ENCODE measurements at regions not wholly inside any gene's neighbourhood (a gene's known extent, or its start where the extent isn't known, plus 50 kb on each side); places are given as distances from the start of the nearest gene placed in this dataset.

GRCh38 chrX:140292961-140293360 is 211.9 kb downstream of the SOX3 start:
- TF ChIP-seq EZH2 (IDR thresholded peaks at IDR 0.05; ENCODE audit: borderline replicate concordance, low read length) (no peak), CTCF (IDR thresholded peaks at IDR 0.05; ENCODE audit: low read length) (no peak)
